GM18858 (cell line): ENCODE measurements at regions not wholly inside any gene's neighbourhood (a gene's known extent, or its start where the extent isn't known, plus 50 kb on each side); places are given as distances from the start of the nearest gene placed in this dataset.
"Not testable (repeated sequence)": the region's sequence is repeated elsewhere in the genome, so short reads cannot be mapped to it uniquely, and the experiment has no call there.

Experiments used
- ATAC-seq: cut with Tn5 transposase; IDR thresholded peaks from one replicate; pipeline ENCODE4 v1.9.1; 2021; ENCODE audit not compliant: unreplicated experiment

DNA sequence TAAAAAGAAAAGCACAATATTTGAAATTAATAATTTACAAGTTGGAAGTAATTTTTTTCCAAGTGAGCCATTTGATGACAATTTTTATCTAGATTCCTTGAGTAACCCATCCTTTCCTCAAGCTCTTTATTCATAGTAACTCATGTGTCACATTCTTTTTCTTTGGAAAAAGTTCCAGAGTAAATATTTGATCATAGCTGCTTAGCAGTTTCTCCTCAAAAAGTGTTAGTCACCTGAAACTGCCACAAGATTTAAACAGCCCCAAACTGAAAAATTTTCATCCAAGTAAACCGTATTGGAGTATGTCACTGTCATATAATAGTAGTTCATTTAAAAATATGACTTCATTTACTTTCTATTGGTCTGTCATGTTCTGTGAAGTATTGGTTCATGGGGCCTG lies 94.6 kb upstream of the CASK start:
- ATAC-seq, result no peak

DNA sequence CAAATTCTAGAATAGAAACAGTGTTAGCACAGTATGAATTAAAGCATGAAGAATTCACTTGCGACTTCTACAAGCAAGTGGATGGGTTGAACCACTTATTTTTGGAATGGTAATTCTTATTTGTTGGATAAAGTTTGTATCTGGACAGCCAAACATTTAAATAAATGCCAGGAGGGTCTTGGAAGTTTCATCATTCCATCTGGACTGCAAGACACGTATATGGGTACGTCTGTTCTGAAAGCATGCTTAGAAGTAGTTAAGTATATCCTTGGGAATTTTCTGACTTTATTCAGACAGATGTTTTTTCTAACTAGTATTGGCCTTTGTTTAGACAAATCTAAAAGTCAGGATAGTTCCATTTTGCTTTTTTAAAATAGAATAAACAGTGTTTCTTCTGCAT lies 77.5 kb upstream of the CASK start:
- no peak for ATAC-seq

GRCh38 chrX:41984628-41985027 lies 61.3 kb upstream of the CASK start:
- no peak for ATAC-seq

DNA sequence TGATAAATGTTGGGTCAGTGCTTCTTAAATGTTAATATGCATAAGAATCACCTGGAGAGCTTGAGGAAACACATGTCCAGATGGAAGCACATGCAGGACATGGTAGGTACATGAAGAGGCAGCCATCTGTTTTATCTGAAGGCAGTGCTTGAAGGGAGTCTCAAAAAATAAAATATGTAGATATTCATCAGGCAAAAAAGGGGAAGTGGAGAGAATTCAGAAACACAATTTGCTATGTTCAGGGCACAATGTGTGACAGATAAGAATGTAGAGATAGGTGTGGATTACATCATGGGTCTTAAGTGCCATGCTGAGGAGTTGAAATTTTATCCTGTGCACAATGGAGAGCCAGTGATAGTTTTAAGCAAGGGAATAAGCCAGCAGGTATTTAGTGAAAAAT lies 59.6 kb upstream of the CASK start:
- ATAC-seq, result no peak

DNA sequence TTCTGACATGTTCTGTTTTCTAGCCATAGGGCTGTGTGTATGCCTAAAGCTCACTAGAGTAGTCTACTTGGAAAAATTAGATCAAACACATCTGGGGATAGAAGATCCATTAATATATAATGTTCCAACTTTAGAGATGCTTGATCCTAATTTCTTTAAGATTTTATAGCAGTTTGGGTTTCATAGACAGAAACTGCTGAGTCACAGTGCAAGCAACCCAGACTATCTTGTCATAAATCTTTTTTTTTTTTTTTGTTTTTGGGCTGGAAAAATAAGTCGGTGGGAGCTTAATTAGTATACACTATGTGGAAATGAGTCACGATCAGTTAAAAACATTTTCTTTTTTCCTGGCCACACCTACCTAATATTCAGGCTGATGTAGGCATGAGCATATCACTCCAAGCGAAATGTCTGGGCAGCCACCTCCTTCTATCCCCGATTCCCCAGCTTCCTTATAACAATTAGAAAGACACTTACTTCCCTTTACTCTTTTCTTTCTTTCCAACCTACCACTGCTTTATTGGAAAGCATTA lies 58.2 kb upstream of the CASK start:
- ATAC-seq, result no peak

DNA sequence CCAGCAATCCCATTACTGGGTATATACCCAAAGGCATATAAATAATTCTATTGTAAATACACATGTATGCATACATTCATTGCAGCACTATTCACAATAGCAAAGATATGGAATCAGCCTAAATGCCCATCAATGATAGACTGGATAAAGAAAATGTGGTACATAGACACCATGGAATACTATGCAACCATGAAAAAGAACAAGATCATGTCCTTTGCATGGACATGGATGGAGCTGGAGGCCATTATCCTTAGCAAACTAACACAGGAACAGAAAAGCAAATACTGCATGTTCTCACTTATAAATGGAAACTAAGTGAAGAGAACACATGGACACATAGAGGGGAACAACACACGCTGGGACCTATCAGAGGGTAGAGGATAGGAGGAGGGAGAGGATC lies 51.3 kb upstream of the CASK start:
- ATAC-seq, result not testable (repeated sequence)

GRCh38 chrX:41973208-41973607 lies 49.9 kb upstream of the CASK start:
- no peak for ATAC-seq
